ENCODE measurements at regions not wholly inside any gene's neighbourhood (a gene's known extent, or its start where the extent isn't known, plus 50 kb on each side); places are given as distances from the start of the nearest gene placed in this dataset.

DNA sequence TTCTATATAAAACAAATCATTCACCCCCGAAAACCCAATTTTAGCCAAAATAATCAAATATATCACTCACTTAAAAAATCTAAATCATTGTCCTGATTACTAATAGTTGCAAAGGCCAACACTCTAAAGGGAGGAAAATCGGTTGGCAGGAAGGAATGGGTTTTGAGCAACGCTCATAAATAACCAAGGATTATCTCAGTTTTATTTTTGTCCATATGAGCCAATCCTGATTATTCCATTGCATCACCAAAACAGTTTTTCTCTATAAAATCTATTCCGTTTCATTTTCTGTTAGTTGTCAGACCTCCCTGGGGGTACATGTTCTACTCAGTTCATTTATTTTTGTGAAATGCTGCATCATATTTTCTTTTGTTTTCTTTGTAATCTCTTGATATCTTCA is 174.1 kb downstream of the LRATD1 start:
- TF ChIP-seq, protein P1, sequence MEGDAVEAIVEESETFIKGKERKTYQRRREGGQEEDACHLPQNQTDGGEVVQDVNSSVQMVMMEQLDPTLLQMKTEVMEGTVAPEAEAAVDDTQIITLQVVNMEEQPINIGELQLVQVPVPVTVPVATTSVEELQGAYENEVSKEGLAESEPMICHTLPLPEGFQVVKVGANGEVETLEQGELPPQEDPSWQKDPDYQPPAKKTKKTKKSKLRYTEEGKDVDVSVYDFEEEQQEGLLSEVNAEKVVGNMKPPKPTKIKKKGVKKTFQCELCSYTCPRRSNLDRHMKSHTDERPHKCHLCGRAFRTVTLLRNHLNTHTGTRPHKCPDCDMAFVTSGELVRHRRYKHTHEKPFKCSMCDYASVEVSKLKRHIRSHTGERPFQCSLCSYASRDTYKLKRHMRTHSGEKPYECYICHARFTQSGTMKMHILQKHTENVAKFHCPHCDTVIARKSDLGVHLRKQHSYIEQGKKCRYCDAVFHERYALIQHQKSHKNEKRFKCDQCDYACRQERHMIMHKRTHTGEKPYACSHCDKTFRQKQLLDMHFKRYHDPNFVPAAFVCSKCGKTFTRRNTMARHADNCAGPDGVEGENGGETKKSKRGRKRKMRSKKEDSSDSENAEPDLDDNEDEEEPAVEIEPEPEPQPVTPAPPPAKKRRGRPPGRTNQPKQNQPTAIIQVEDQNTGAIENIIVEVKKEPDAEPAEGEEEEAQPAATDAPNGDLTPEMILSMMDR (IDR thresholded peaks at IDR 0.05) = no peak
- no peak for TF ChIP-seq EP300 (IDR thresholded peaks at IDR 0.05)

Data from ovary (tissue), 3 donors.